ENCODE measurements at regions not wholly inside any gene's neighbourhood (a gene's known extent, or its start where the extent isn't known, plus 50 kb on each side); places are given as distances from the start of the nearest gene placed in this dataset.

- no peak for TF ChIP-seq USF2 (IDR thresholded peaks at IDR 0.05; ENCODE audit: low read length)
- no peak for TF ChIP-seq SIN3A (conservative IDR thresholded peaks at IDR 0.05 in 1 of 2, IDR thresholded peaks at IDR 0.05 in 1 of 2; ENCODE audit: low read depth in 1 of 2, low read length in 2 of 2)
Observed at GRCh38 chr4:175326796-175327195, 408.6 kb downstream of the ADAM29 start (continued).

Measured in H1 (cell line).